AG09319 (cell line): ENCODE measurements at regions not wholly inside any gene's neighbourhood (a gene's known extent, or its start where the extent isn't known, plus 50 kb on each side); places are given as distances from the start of the nearest gene placed in this dataset.

Experiments
- DNase-seq: peaks from one replicate; pipeline ENCODE4 v3.0.0-alpha.2; 2010; ENCODE audit warnings: low read depth; ENCODE audit errors: extremely low read depth
- TF ChIP-seq, protein P1 (sequence below): IDR thresholded peaks from 2 replicates; pipeline ENCODE4 v1.5.1; 2011; ENCODE audit warnings: low read depth, mild to moderate bottlenecking, inconsistent platforms, low read length, moderate library complexity

DNA sequence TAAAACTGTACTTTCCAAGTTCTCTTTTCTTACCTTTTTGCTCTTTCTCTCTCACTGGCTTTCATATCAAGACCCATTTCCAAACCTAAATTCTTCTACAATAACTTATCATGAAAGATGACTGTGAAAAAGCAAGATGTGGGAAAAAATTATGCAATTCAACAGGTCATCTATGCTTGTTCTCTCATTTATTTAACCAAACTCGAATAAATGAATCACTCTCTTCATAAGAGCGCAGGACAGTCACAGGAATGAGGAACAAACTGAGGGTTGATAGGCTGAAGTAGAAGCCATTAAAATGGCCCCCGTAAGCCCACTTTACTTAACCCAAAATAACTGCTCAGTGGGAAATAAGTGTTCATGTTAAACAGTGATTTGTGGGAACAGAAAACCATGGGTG, 1289.7 kb upstream of the SORCS1 start:
- TF ChIP-seq, protein P1, sequence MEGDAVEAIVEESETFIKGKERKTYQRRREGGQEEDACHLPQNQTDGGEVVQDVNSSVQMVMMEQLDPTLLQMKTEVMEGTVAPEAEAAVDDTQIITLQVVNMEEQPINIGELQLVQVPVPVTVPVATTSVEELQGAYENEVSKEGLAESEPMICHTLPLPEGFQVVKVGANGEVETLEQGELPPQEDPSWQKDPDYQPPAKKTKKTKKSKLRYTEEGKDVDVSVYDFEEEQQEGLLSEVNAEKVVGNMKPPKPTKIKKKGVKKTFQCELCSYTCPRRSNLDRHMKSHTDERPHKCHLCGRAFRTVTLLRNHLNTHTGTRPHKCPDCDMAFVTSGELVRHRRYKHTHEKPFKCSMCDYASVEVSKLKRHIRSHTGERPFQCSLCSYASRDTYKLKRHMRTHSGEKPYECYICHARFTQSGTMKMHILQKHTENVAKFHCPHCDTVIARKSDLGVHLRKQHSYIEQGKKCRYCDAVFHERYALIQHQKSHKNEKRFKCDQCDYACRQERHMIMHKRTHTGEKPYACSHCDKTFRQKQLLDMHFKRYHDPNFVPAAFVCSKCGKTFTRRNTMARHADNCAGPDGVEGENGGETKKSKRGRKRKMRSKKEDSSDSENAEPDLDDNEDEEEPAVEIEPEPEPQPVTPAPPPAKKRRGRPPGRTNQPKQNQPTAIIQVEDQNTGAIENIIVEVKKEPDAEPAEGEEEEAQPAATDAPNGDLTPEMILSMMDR: no peak
- no peak for DNase-seq

DNA sequence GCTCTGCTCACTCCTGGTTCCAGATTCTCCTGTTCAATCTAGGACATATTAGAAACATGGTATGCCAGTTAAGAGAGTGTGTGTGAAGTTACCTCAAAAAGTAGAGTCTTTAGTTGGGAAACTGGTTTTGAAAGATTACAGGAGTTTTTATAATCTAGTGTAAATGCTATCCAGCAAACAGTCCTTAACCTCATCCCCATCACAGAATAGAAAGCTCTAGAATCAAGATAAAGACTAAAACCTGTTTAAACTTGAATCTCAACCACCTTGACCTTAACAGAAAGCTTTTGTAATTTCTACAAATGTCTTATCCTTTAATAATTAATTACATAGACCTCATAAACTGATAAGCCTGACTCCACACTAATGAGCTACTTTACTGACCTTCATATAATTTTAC, 1288.7 kb upstream of the SORCS1 start:
- TF ChIP-seq, protein P1: no peak
- no peak for DNase-seq

DNA sequence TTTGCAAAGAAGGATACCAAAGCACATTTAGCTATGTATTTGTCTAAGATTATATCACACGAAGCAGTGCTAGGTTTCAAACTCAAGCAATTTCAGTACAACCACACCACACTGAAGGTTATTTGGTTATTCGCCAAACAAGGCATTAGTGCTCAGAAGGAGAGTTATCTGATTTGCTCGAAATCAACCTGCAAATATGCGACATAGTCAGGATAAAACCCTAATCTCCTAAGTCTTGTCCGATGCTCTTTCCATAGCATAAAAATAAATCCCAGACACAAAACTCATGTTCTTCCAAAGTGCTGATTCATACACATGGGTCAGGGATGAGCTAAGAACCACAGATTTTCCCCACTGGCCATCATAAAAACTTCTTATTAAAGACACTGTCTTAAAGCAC, 1288.0 kb upstream of the SORCS1 start:
- TF ChIP-seq, protein P1: no peak
- DNase-seq: no peak

DNA sequence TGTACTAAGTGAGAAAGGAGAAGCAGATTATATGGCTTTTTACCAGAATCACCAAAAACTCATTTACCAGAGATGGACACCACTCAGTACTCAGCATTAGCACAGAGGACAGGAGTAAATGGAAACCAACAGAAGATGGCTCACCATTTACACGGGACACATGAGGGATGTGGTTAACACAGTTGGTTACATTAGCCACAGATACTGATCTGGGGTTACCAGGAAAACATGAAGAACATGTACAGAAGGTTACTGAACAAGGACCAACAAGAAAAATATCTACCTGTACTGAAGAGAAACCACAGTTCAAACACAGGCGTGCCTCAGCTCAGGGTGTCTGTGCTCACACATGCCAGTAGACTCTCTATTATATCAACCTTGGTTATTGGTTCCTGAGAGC, 1285.8 kb upstream of the SORCS1 start:
- TF ChIP-seq, protein P1: no peak
- no peak for DNase-seq

DNA sequence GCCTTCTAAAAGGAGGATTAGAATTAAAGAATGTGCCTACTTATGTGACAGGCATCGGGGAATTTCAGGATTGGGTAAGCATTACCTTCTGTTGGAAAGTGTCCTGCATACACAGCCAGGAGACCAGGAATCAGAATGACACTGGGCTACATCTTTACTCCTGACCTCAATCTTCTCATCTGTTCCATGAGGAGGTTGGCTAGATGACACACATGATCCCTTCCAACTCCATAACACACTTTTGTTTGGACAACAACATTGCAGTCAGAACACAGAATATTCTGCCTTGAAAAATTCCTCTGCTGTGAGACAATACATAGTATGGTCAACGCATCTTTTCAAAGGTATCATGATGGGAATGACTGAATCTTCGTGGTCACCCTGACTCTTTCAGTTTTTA, 1281.2 kb upstream of the SORCS1 start:
- TF ChIP-seq, protein P1: no peak
- DNase-seq: no peak

DNA sequence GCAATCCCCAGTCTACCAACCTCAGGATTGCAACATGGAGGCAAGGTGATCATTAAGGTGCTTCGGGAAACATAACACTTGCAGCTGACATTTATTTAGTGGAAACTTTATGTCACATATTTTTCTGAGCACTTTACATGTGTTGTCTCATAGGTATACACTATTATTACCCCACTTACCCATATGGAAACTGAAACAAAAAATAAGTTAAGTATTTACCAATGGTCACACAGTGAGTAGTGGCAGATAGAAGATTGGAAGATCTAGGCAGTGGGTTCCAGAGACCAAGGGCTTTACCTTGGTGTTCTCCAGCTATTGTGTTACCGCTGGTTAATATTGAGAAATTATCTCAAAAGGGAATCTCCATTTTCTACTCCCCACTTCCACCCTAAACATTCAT, 1279.1 kb upstream of the SORCS1 start:
- no peak for DNase-seq
- TF ChIP-seq, protein P1: no peak

DNA sequence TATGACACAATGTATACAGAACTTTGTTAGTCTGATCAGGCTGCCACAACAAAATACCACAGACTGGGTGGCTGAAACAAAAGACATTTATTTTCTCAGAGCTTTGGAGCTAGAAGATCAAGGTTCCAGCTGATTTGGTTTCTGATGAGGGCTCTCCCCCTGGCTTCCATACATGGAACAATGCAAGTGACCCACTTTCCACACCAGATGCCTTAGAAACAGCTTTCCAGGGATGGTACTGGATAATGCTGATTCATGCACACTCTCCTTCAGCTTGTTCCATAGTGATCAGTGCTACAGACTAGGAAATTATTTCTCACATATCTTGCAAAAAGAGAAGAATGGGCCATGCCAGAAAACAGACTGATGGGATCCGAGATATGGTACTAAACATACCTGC, 1274.9 kb upstream of the SORCS1 start:
- no peak for DNase-seq
- TF ChIP-seq, protein P1: peak; percentile 34
